Mesendoderm (in vitro differentiated cells): ENCODE measurements at regions not wholly inside any gene's neighbourhood (a gene's known extent, or its start where the extent isn't known, plus 50 kb on each side); places are given as distances from the start of the nearest gene placed in this dataset.

Experiments used
- DNase-seq: peaks from one replicate; pipeline ENCODE4 v3.0.0; 2013
- H2AK5ac ChIP-seq: 2 replicates; pipeline ENCODE4 v1.6.1; 2013; ENCODE audit warnings: low read length, inconsistent platforms
- H2BK120ac ChIP-seq: 2 replicates; pipeline ENCODE4 v1.6.1; 2013; ENCODE audit warnings: low read depth, mild to moderate bottlenecking, low read length, moderate library complexity, mixed read lengths
- H2BK15ac ChIP-seq: replicated peaks from 2 replicates; pipeline ENCODE4 v1.6.1; 2013; ENCODE audit warnings: low read depth, mild to moderate bottlenecking, moderate library complexity
- H2BK5ac ChIP-seq: 2 replicates; pipeline ENCODE4 v1.6.1; 2013; ENCODE audit warnings: low read length, inconsistent platforms
- H3K18ac ChIP-seq: 2 replicates; pipeline ENCODE4 v1.6.1; 2013; ENCODE audit warnings: mild to moderate bottlenecking, low read length, mixed read lengths
- H3K23ac ChIP-seq: one replicate; pipeline ENCODE4 v1.6.1; 2013; ENCODE audit warnings: low read length
- H3K27ac ChIP-seq: 2 replicates; pipeline ENCODE4 v1.5.1; 2013; ENCODE audit warnings: low read depth, mild to moderate bottlenecking, inconsistent platforms, low read length, moderate library complexity
- H3K27me3 ChIP-seq: 2 replicates; pipeline ENCODE4 v1.6.1; 2013; ENCODE audit warnings: low read length, control low read depth, mild to moderate bottlenecking, inconsistent platforms; ENCODE audit not compliant: insufficient read depth, poor library complexity
- H3K36me3 ChIP-seq: 2 replicates; pipeline ENCODE4 v1.6.1; 2013; ENCODE audit warnings: low read length, inconsistent platforms; ENCODE audit not compliant: control insufficient read depth, insufficient read depth
- H3K4ac ChIP-seq: one replicate; pipeline ENCODE4 v1.6.1; 2013; ENCODE audit warnings: low read depth, mild to moderate bottlenecking, low read length, moderate library complexity
- H3K4me1 ChIP-seq: 2 replicates; pipeline ENCODE4 v1.6.1; 2013; ENCODE audit warnings: low read depth, low read length, inconsistent platforms; ENCODE audit not compliant: control insufficient read depth
- H3K4me2 ChIP-seq: 2 replicates; pipeline ENCODE4 v1.6.1; 2013; ENCODE audit warnings: low read length
- H3K4me3 ChIP-seq: 2 replicates; pipeline ENCODE4 v1.5.1; 2013; ENCODE audit warnings: mild to moderate bottlenecking, low read length
- H3K56ac ChIP-seq: one replicate; pipeline ENCODE4 v1.6.1; 2013; ENCODE audit warnings: low read length
- H3K79me1 ChIP-seq: 2 replicates; pipeline ENCODE4 v1.6.1; 2013; ENCODE audit warnings: low read length, inconsistent platforms
- H3K79me2 ChIP-seq: 2 replicates; pipeline ENCODE4 v1.6.1; 2013; ENCODE audit warnings: mild to moderate bottlenecking, low read length; ENCODE audit not compliant: control insufficient read depth, insufficient read depth
- H3K9ac ChIP-seq: 2 replicates; pipeline ENCODE4 v1.6.1; 2013; ENCODE audit warnings: low read length, inconsistent platforms
- H4K5ac ChIP-seq: one replicate; pipeline ENCODE4 v1.6.1; 2013; ENCODE audit warnings: low read length
- H4K8ac ChIP-seq: one replicate; pipeline ENCODE4 v1.6.1; 2013; ENCODE audit warnings: low read depth, mild to moderate bottlenecking, control low read depth, low read length, moderate library complexity
- WGBS: extraction: QIAGEN DNeasy Blood & Tissue Kit; methylation state at CpG from one replicate; pipeline ENCODE4 v1.1.7; 2013; ENCODE audit warnings: low lambda C conversion rate, missing lambda C conversion rate; ENCODE audit not compliant: insufficient coverage; ENCODE audit errors: extremely low coverage; 5-methylcytosine and 5-hydroxymethylcytosine counted together

DNA sequence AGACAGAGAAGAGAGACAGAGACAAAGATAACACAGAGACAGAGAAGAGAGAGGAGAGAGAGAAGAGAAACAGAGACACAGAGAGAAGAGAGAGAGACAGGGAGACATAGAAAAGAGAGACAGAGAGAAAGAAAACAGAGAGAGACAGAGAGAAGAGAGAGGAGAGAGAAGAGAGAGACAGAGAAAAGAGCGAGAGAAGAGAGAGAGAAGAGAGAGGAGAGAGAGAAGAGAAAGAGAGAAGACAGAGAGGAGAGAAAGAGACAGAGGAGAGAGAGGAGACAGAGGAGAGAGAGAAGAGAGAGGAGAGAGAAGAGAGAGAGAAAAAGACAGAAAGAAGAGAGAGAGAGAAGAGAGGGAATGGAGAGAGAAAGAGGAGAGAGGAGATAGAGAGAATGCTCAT lies 601.1 kb upstream of the PRKX start:
- no peak overlapping the region for H4K8ac ChIP-seq

GRCh38 chrX:4277122-4277521 lies 563.7 kb upstream of the PRKX start:
- Histone ChIP-seq H3K4ac (no peak overlapping the region), H3K18ac (no peak overlapping the region), H2BK5ac (no peak overlapping the region), H2BK120ac (no peak overlapping the region), H3K27me3 (no peaks in the 10 kb centered on the region), H4K5ac (no peak overlapping the region), H2AK5ac (no peak overlapping the region), H2BK15ac (no peak overlapping the region), H3K36me3 (no peaks in the 10 kb centered on the region), H3K4me1 (no peaks in the 10 kb centered on the region), H3K4me2 (no peak overlapping the region), H3K23ac (no peak overlapping the region), H3K79me2 (no peaks in the 10 kb centered on the region), H3K9ac (no peak overlapping the region), H4K8ac (no peak overlapping the region), H3K79me1 (no peaks in the 10 kb centered on the region), H3K4me3 (no peak overlapping the region), H3K27ac (no peak overlapping the region), H3K56ac (no peak overlapping the region)
- peak; percentile 25 for DNase-seq
- WGBS = no CpG with 5 or more reads among the region's 4 CpGs

More for the DNA sequence above, 601.1 kb upstream of the PRKX start:
- H3K79me1 ChIP-seq = no peaks in the 10 kb centered on the region
- H2BK5ac ChIP-seq = no peak overlapping the region
- H2BK15ac ChIP-seq = no peak overlapping the region
- H3K4me2 ChIP-seq = no peak overlapping the region
- no peak overlapping the region for H2BK120ac ChIP-seq
- H3K4ac ChIP-seq = no peak overlapping the region
- H4K5ac ChIP-seq = no peak overlapping the region
- no peak overlapping the region for H3K9ac ChIP-seq
- no CpG with 5 or more reads among the region's 1 CpG for WGBS
- no peak overlapping the region for H3K56ac ChIP-seq
- H3K79me2 ChIP-seq = no peaks in the 10 kb centered on the region
- H3K36me3 ChIP-seq = no peaks in the 10 kb centered on the region
- H3K27ac ChIP-seq = no peak overlapping the region
- no peaks in the 10 kb centered on the region for H3K27me3 ChIP-seq
- DNase-seq = no peak
- no peak overlapping the region for H2AK5ac ChIP-seq
- no peak overlapping the region for H3K4me3 ChIP-seq
- H3K23ac ChIP-seq = no peak overlapping the region
- H3K4me1 ChIP-seq = no peaks in the 10 kb centered on the region
- H3K18ac ChIP-seq = no peak overlapping the region

GRCh38 chrX:4268676-4269075 lies 555.2 kb upstream of the PRKX start:
- no CpG with 5 or more reads among the region's 2 CpGs for WGBS
- Histone ChIP-seq H3K23ac (no peak overlapping the region), H2BK5ac (no peak overlapping the region), H3K27me3 (no peaks in the 10 kb centered on the region), H3K4me1 (no peaks in the 10 kb centered on the region), H3K79me2 (no peaks in the 10 kb centered on the region), H3K4me3 (no peak overlapping the region), H2BK15ac (no peak overlapping the region), H3K4me2 (no peak overlapping the region), H3K9ac (no peak overlapping the region), H2AK5ac (no peak overlapping the region), H2BK120ac (no peak overlapping the region), H3K27ac (no peak overlapping the region), H4K8ac (no peak overlapping the region), H3K36me3 (no peaks in the 10 kb centered on the region), H3K4ac (no peak overlapping the region), H3K18ac (no peak overlapping the region), H3K56ac (no peak overlapping the region), H3K79me1 (no peaks in the 10 kb centered on the region), H4K5ac (no peak overlapping the region)
- peak; percentile 21 for DNase-seq

DNA sequence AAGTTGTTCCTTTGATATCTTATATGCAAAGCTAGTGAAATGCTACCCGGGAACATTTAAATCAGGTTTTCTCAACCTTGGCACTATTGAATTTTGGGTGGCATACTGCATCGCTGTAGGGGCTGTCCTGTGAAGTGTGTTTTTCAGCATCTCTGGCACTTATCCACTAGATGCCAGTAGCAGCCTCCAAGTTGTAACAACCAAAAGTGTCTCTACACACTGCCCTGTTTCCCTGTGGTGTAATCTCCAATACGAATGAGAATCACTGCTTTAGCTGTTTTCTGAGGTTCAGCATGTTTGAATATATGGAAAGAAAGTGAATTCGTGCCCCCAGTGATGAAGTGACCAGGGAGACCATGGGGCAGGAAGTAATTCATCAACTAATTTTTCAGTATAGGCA lies 551.6 kb upstream of the PRKX start:
- Histone ChIP-seq H3K18ac (no peak overlapping the region), H3K23ac (no peak overlapping the region), H3K4me3 (no peak overlapping the region), H2AK5ac (no peak overlapping the region), H3K9ac (no peak overlapping the region), H3K79me2 (no peaks in the 10 kb centered on the region), H3K36me3 (no peaks in the 10 kb centered on the region), H3K56ac (no peak overlapping the region), H4K8ac (no peak overlapping the region), H3K4me2 (no peak overlapping the region), H4K5ac (no peak overlapping the region), H2BK120ac (no peak overlapping the region), H3K4me1 (no peaks in the 10 kb centered on the region), H2BK5ac (no peak overlapping the region), H3K4ac (no peak overlapping the region), H3K27me3 (no peaks in the 10 kb centered on the region), H3K27ac (no peak overlapping the region), H2BK15ac (no peak overlapping the region), H3K79me1 (no peaks in the 10 kb centered on the region)
- WGBS = no CpG with 5 or more reads among the region's 4 CpGs
- DNase-seq = no peak

GRCh38 chrX:4263030-4263803 lies 549.8 kb upstream of the PRKX start:
- Histone ChIP-seq H2BK5ac (no peak overlapping the region), H3K23ac (no peak overlapping the region), H3K4me2 (no peak overlapping the region), H4K5ac (no peak overlapping the region), H2AK5ac (no peak overlapping the region), H3K9ac (no peak overlapping the region), H2BK120ac (no peak overlapping the region), H3K27ac (no peak overlapping the region), H3K79me2 (no peaks in the 10 kb centered on the region), H3K56ac (no peak overlapping the region), H2BK15ac (no peak overlapping the region), H3K4me1 (no peaks in the 10 kb centered on the region), H3K4ac (no peak overlapping the region), H3K27me3 (no peaks in the 10 kb centered on the region), H4K8ac (no peak overlapping the region), H3K18ac (no peak overlapping the region), H3K36me3 (no peaks in the 10 kb centered on the region), H3K4me3 (no peak overlapping the region), H3K79me1 (no peaks in the 10 kb centered on the region)
- WGBS = no CpG with 5 or more reads among the region's 8 CpGs
- peak; percentile 40 for DNase-seq

- Histone ChIP-seq H3K4ac (no peak overlapping the region), H2AK5ac (no peak overlapping the region), H3K4me1 (no peaks in the 10 kb centered on the region), H3K56ac (no peak overlapping the region), H3K4me3 (no peak overlapping the region), H3K27ac (no peak overlapping the region), H2BK15ac (no peak overlapping the region), H3K18ac (no peak overlapping the region), H3K23ac (no peak overlapping the region), H3K9ac (no peak overlapping the region), H3K79me1 (no peaks in the 10 kb centered on the region), H3K79me2 (no peaks in the 10 kb centered on the region), H3K36me3 (no peaks in the 10 kb centered on the region), H3K4me2 (no peak overlapping the region), H3K27me3 (no peaks in the 10 kb centered on the region), H4K5ac (no peak overlapping the region), H2BK120ac (no peak overlapping the region), H2BK5ac (no peak overlapping the region), H4K8ac (no peak overlapping the region)
- no CpG with 5 or more reads among the region's 2 CpGs for WGBS
- DNase-seq = no peak
These were observed 539.6 kb upstream of the PRKX start for GRCh38 chrX:4253092-4253491.
